ENCODE measurements at regions not wholly inside any gene's neighbourhood (a gene's known extent, or its start where the extent isn't known, plus 50 kb on each side); places are given as distances from the start of the nearest gene placed in this dataset.

- H3K27me3 Mint-ChIP-seq: no peaks in the 10 kb centered on the region
- no peaks in the 10 kb centered on the region for H3K4me1 ChIP-seq (ENCODE audit: control insufficient read depth in 2 of 2, insufficient read depth in 2 of 2, low read length in 2 of 2)
- no peaks in the 10 kb centered on the region for H3K79me2 ChIP-seq (ENCODE audit: control insufficient read depth, insufficient read depth, low read length)
- H3K4me1 Mint-ChIP-seq: no peaks in the 10 kb centered on the region
- H3K9ac ChIP-seq (ENCODE audit: low read length): no peak overlapping the region
- H3K27ac ChIP-seq (ENCODE audit: low read length in 2 of 2): no peak overlapping the region
- no peak for TF ChIP-seq CTCF (IDR thresholded peaks at IDR 0.05)
- no peak for TF ChIP-seq EZH2 (IDR thresholded peaks at IDR 0.05; ENCODE audit: borderline replicate concordance, insufficient read depth, low read depth, low read length, poor library complexity, severe bottlenecking)
- no peak overlapping the region for H3K27ac Mint-ChIP-seq
- no peak overlapping the region for H3K4me3 Mint-ChIP-seq
- H4K20me1 ChIP-seq (ENCODE audit: control insufficient read depth, insufficient read depth, low read length, poor library complexity, severe bottlenecking): no peaks in the 10 kb centered on the region
- H3K9me3 Mint-ChIP-seq (ENCODE audit: insufficient read depth): peaks cover 3% of the 10 kb centered on the region
- intact Hi-C loops (cut with micrococcal nuclease): no loop called here
- CTCF ChIA-PET: no interaction called here
- no peak overlapping the region for H3K4me3 ChIP-seq (ENCODE audit: control extremely low read depth in 1 of 5, extremely low read depth in 1 of 5, insufficient read depth in 1 of 5, low read depth in 2 of 5, low read length in 4 of 5)
- 84% methylated on average over 2 of the region's 4 CpGs for WGBS (ENCODE audit: insufficient coverage)
- no peaks in the 10 kb centered on the region for H3K36me3 ChIP-seq (replicated peaks in 1 of 2; ENCODE audit: control extremely low read depth in 1 of 2, control insufficient read depth in 1 of 2, extremely low read depth in 1 of 2, insufficient read depth in 2 of 2, low read length in 1 of 2)
- DNase-seq (no peak), ATAC-seq (ENCODE audit: low read depth) (no peak)
- H3K4me2 ChIP-seq (replicated peaks; ENCODE audit: low read depth, low read length, poor library complexity, severe bottlenecking): no peak overlapping the region
- H2AFZ ChIP-seq (ENCODE audit: insufficient read depth, low read depth, low read length, poor library complexity, severe bottlenecking): no peak overlapping the region
- POLR2A ChIA-PET: no interaction called here
- no peaks in the 10 kb centered on the region for H3K9me3 ChIP-seq (ENCODE audit: control extremely low read depth in 1 of 3, control insufficient read depth in 2 of 3, insufficient read depth in 1 of 3, low read length in 2 of 3)
- H3K27me3 ChIP-seq (replicated peaks in 1 of 4; ENCODE audit: control extremely low read depth in 1 of 4, control insufficient read depth in 3 of 4, insufficient read depth in 4 of 4, low read length in 3 of 4): no peaks in the 10 kb centered on the region
Observed at GRCh38 chr13:82661126-82661525, 1221.1 kb downstream of the SLITRK1 start.

- peaks cover 3% of the 10 kb centered on the region for H3K9me3 Mint-ChIP-seq (ENCODE audit: insufficient read depth)
Observed at GRCh38 chr13:82658811-82659210, 1223.5 kb downstream of the SLITRK1 start.

More at GRCh38 chr13:82658811-82659210, 1223.5 kb downstream of the SLITRK1 start:
- ChIA-PET POLR2A (no interaction called here), CTCF (no interaction called here)
- H3K4me1 ChIP-seq (ENCODE audit: control insufficient read depth in 2 of 2, insufficient read depth in 2 of 2, low read length in 2 of 2): no peaks in the 10 kb centered on the region
- H2AFZ ChIP-seq (ENCODE audit: insufficient read depth, low read depth, low read length, poor library complexity, severe bottlenecking): no peak overlapping the region
- no peak overlapping the region for H3K4me2 ChIP-seq (replicated peaks; ENCODE audit: low read depth, low read length, poor library complexity, severe bottlenecking)
- TF ChIP-seq CTCF (IDR thresholded peaks at IDR 0.05): no peak
- TF ChIP-seq EZH2 (IDR thresholded peaks at IDR 0.05; ENCODE audit: borderline replicate concordance, insufficient read depth, low read depth, low read length, poor library complexity, severe bottlenecking): no peak
- Mint-ChIP-seq H3K4me1 (no peaks in the 10 kb centered on the region), H3K4me3 (no peak overlapping the region), H3K27ac (no peak overlapping the region), H3K27me3 (no peaks in the 10 kb centered on the region)
- H3K79me2 ChIP-seq (ENCODE audit: control insufficient read depth, insufficient read depth, low read length): no peaks in the 10 kb centered on the region
- no peak overlapping the region for H3K27ac ChIP-seq (ENCODE audit: low read length in 2 of 2)
- DNase-seq (no peak), ATAC-seq (ENCODE audit: low read depth) (no peak)
- H3K4me3 ChIP-seq (ENCODE audit: control extremely low read depth in 1 of 5, extremely low read depth in 1 of 5, insufficient read depth in 1 of 5, low read depth in 2 of 5, low read length in 4 of 5): no peak overlapping the region
- H3K9me3 ChIP-seq (ENCODE audit: control extremely low read depth in 1 of 3, control insufficient read depth in 2 of 3, insufficient read depth in 1 of 3, low read length in 2 of 3): peaks cover 0 to 5% (median 0%) of the 10 kb centered on the region in 3 donors
- no peaks in the 10 kb centered on the region for H3K27me3 ChIP-seq (replicated peaks in 1 of 4; ENCODE audit: control extremely low read depth in 1 of 4, control insufficient read depth in 3 of 4, insufficient read depth in 4 of 4, low read length in 3 of 4)
- no CpG with 5 or more reads among the region's 1 CpG for WGBS (ENCODE audit: insufficient coverage)
- H3K9ac ChIP-seq (ENCODE audit: low read length): no peak overlapping the region
- H3K36me3 ChIP-seq (replicated peaks in 1 of 2; ENCODE audit: control extremely low read depth in 1 of 2, control insufficient read depth in 1 of 2, extremely low read depth in 1 of 2, insufficient read depth in 2 of 2, low read length in 1 of 2): no peaks in the 10 kb centered on the region
- H4K20me1 ChIP-seq (ENCODE audit: control insufficient read depth, insufficient read depth, low read length, poor library complexity, severe bottlenecking): no peaks in the 10 kb centered on the region
- intact Hi-C loops (cut with micrococcal nuclease): no loop called here
